GM18909 (cell line): ENCODE measurements at regions not wholly inside any gene's neighbourhood (a gene's known extent, or its start where the extent isn't known, plus 50 kb on each side); places are given as distances from the start of the nearest gene placed in this dataset.
"Not testable (repeated sequence)": the region's sequence is repeated elsewhere in the genome, so short reads cannot be mapped to it uniquely, and the experiment has no call there.

Experiments used
- ATAC-seq: cut with Tn5 transposase; IDR thresholded peaks from one replicate; pipeline ENCODE4 v1.9.1; 2021; ENCODE audit warnings: mild to moderate bottlenecking; ENCODE audit not compliant: unreplicated experiment, poor library complexity

- ATAC-seq, result no peak
Measured at GRCh38 chr4:123024710-123025109, 102.3 kb upstream of the NUDT6 start.

DNA sequence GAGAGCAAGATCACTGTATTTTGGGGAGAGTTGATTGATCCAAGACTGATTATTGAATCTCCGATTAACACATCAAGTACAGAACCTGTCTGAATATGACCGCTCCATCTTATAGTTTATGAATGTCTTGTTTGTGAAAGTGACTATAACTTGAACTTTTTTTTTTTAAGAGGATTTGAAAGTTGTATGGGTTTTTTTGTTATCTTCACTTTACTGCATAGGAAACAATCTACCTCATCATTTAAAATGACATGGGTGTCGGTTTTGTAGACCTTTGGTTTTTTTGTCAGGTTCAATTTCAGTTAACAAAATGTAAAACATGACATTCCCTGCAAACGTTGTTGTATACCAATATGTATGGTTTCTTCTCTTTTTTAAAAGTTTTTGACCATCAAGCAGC, 103.0 kb upstream of the NUDT6 start:
- ATAC-seq, result no peak

GRCh38 chr4:123026015-123026414, 103.6 kb upstream of the NUDT6 start:
- not testable (repeated sequence) for ATAC-seq

DNA sequence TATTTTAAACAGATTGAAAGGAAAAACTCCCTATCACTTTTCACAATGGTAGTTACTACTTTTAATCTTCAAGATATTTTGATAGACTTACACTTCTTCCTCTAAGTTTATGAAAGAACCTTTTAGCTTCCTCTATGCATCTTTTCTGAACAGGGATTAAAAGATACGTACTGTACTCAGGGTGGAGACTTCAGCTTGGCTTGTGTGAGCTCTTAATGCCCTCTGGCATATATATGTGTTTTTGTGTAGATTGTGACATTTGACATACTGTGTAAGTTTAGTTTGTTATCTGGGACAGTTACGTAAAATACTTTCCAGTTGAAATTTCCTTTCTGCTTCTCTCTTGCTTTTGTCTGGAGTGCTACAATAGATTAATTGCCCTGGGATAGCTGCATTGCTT, 109.3 kb upstream of the NUDT6 start:
- ATAC-seq, result no peak

- ATAC-seq, result no peak
Measured at GRCh38 chr4:123034023-123034422, 111.6 kb upstream of the NUDT6 start.

- no peak for ATAC-seq
Measured at GRCh38 chr4:123035239-123035638, 112.8 kb upstream of the NUDT6 start.

- ATAC-seq, result no peak
Measured at GRCh38 chr4:123037804-123038203, 115.4 kb upstream of the NUDT6 start.

GRCh38 chr4:123042095-123042494, 119.7 kb upstream of the NUDT6 start:
- ATAC-seq, result no peak

GRCh38 chr4:123043013-123043412, 120.6 kb upstream of the NUDT6 start:
- ATAC-seq, result no peak

GRCh38 chr4:123043793-123044425, 121.5 kb upstream of the NUDT6 start:
- no peak for ATAC-seq

DNA sequence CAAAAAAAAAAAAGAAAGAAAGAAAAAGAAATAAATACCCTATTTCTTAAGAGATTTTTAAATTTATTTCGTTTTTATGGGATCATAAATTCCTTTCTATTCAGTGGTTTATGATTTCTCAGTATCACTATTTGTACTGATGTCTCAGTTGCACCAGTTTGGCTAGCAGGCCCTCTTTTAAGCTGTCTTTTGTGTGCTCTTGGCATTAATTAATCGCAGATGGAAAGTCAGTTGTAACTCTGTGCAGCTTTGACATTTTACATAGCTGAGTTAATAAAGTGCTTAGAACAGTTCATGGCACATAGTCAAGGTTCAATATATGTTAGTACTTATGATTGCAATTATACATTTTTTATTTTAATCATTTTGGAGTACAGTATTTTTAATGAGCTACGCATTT, 123.7 kb upstream of the NUDT6 start:
- ATAC-seq, result no peak

DNA sequence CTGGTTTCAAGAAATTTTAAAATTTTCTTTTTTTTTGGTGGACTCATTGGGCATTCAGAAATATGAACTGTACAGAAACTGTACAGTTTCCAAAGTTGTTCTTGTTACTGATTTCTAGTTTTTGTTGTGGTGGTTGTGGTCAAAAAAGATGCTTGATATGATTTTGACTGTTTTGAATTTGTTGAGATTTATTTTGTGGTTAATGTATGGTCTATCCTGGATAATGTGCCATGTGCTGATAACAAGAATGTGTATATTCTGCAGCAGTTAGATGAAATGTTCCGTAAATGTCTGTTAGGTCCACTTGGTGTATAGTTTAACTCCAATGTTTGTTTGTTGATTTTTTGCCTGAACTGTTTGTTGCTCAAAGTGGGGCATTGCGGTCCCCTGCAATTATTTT, 127.6 kb upstream of the NUDT6 start:
- ATAC-seq, result no peak

DNA sequence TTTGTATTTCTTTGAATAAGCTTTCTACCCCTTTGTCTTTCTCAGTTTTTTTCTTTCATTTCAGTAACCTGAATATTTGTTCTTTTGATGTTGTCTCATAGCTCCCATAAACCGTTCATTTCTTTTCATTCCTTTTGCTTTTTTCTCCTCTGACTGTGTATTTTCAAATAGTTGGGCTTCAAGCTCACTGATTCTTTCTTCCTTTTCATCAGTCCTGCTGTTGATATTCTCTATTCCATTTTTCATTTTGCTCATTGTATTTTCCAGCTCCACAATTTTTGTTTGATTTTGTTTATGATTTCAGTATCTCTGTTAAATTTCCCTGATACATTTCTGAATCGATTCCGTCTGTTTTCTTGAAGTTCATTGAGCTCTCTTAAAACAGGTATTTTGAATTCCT, 129.6 kb upstream of the NUDT6 start:
- no peak for ATAC-seq

DNA sequence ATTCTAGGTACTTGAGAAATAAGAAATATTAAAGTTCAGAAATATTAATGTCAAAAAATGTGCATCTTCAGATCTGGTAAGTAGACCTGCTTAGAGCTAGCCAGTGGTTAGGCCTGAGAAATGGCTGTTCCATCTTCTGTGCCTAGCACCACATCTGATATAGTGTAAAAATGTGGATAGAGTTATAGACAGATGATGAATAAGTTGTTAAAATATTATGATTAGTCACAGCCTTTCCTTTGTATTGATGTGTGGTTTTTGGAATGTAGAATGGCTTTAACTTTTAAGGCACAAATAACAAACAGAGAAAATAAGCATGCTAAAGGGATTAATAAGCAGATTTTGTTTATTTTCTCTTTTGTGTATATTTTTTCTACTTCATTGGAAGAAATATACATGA, 133.5 kb upstream of the NUDT6 start:
- no peak for ATAC-seq

DNA sequence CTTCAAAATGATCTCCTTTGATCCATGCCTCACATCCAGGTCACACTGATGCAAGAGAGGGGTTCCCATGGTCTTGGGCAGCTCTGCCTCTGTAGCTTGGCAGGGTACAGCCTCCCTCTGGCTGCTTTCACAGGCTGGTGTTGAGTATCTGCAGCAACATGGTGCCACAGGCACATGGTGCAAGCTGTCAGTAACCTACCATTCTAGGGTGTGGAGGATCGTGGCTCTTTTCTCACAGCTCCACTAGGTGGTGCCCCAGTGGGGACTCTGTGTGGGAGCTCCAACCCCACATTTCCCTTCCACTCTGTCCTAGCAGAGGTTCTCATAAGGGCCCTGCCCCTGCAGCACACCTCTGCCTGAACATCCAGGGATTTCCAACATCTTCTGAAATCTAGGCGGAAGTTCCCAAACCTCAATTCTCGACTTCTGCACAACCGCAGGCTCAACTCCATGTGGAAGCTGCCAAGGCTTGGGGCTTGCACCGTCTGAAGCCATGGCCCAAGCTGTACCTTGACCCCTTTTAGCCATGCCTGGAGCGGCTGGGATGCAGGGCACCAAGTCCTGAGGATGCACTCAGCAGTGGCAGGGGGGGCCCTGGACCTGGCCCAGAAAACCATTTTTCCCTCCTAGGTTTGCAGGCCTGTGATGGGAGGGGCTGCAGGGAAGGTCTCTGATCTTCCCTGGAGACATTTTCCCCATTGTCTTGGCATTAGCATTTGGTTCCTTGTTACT, 137.8 kb upstream of the NUDT6 start:
- ATAC-seq, result no peak

- ATAC-seq, result no peak
Measured at GRCh38 chr4:123064390-123064789, 142.0 kb upstream of the NUDT6 start.

DNA sequence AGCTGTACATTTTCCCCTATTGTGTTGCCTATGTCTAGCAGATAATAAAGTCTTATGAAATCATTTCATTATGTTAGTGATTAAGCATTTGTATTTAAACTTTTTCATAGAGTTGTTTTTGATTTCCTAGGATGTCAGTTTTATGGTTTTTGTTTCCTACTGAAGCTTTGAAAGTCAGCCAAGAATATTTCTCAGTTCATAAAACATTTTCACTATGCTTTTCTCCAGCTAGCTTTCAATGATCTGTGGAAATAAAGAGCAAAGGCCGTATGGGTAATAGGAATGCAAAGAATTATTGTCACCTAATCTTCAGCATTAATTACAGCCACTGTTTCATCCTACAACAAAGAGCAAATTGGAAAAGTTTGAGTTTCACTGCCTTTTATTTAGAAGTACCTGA, 145.7 kb upstream of the NUDT6 start:
- ATAC-seq, result no peak

GRCh38 chr4:123072060-123072459, 149.7 kb upstream of the NUDT6 start:
- ATAC-seq, result no peak

GRCh38 chr4:123073650-123074049, 151.3 kb upstream of the NUDT6 start:
- ATAC-seq, result no peak

DNA sequence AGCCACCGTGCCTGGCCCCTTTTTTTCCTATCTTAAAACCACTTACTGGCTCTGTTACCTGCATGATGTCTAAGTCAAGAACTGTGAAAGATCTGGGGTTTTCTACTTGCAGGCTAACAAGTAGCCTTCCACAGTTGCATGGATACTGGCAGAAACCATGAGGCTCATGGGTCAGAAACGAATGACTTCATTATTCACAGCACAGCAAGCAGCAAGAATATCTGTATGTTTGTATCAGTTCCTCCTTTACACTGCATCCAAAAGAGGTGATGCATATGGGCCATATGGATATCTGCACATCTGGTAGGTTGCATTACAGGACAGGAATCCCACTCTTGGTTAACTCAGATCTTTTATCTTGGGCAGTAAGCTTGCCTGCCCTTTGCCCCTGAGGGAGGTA, 154.9 kb upstream of the NUDT6 start:
- no peak for ATAC-seq

DNA sequence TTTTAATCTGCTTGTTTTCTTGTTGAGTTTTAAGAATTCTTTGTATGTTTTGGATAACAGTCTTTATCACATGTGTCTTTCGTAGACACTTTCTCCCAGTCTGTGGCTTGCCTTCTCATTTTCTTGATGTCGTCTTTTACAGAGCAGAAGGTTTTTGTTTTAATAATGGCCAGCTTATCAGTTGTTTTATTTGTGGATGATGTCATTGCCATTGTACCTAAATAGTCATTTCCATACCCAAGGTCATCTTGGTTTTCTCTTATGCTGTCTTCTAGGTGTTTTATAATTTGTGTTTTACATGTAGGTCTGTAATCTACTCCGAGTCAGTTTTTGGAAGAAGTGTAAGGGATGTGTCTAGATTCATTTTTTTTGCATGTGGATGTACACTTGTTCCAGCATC, 159.6 kb upstream of the NUDT6 start:
- ATAC-seq, result no peak

DNA sequence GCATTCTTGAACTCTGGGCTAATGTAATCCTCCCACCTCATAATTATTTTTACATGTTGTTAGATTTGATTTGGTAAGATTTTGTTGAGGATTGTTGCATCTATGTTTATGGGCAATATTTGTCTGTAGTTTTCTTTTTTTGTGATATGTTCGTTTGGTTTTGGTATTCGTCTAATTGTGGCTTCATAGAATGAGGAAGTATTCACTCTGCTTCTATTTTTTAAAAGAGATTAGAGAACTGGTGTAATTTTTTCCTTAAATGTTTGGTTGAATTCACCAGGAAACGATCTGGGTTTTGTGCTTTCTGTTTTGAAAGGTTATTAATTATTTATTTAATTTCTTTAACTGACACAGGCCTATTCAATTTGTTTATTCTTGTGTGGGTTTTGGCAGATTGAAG, 161.2 kb upstream of the NUDT6 start:
- ATAC-seq, result no peak
